Thyroid gland (tissue), 4 donors: ENCODE measurements at regions not wholly inside any gene's neighbourhood (a gene's known extent, or its start where the extent isn't known, plus 50 kb on each side); places are given as distances from the start of the nearest gene placed in this dataset.

ENCODE experiments used
- CTCF ChIP-seq, 6 experiments: fragments of 200-600 bp in 3 of 6; fragments of 450-650 bp in 3 of 6; sonication (generic) in 3 of 6; IDR thresholded peaks; one replicate each; pipeline ENCODE4 v1.5.1; 2016 to 2019; ENCODE audit warnings: antibody characterized with exemption in 6 of 6, mild to moderate bottlenecking in 2 of 6, inconsistent platforms in 1 of 6, moderate library complexity in 1 of 6
- POLR2A ChIP-seq, 2 donors: fragments of 450-650 bp; IDR thresholded peaks; one replicate each; pipeline ENCODE4 v1.6.1; 2017; ENCODE audit warnings: antibody characterized with exemption in 2 of 2, mild to moderate bottlenecking in 2 of 2, moderate library complexity in 1 of 2

GRCh38 chr15:66922608-66923007, 142.8 kb upstream of the SMAD3 start:
- no peak for TF ChIP-seq CTCF (IDR thresholded peaks at IDR 0.05)
- no peak for TF ChIP-seq POLR2A (IDR thresholded peaks at IDR 0.05)
